HFFc6 (cell line): ENCODE measurements at regions not wholly inside any gene's neighbourhood (a gene's known extent, or its start where the extent isn't known, plus 50 kb on each side); places are given as distances from the start of the nearest gene placed in this dataset.
"Not testable (repeated sequence)": the region's sequence is repeated elsewhere in the genome, so short reads cannot be mapped to it uniquely, and the experiment has no call there.

Experiments
- DNase-seq: peaks from one replicate; pipeline ENCODE4 v3.0.0-alpha.2; 2018
- H3K27ac Mint-ChIP-seq: 2 replicates; pipeline ENCODE4 v1.8.0; 2020; ENCODE audit warnings: mild to moderate bottlenecking, mixed read lengths
- H3K27me3 Mint-ChIP-seq: 2 replicates; pipeline ENCODE4 v1.8.0; 2021; ENCODE audit warnings: mild to moderate bottlenecking, moderate library complexity, mixed read lengths; ENCODE audit not compliant: insufficient read depth
- H3K36me3 Mint-ChIP-seq: 2 replicates; pipeline ENCODE4 v1.8.0; 2021; ENCODE audit warnings: low read depth, mixed read lengths
- H3K4me1 Mint-ChIP-seq: 2 replicates; pipeline ENCODE4 v1.8.0; 2020; ENCODE audit warnings: low read depth, mixed read lengths
- H3K4me3 Mint-ChIP-seq: 2 replicates; pipeline ENCODE4 v1.8.0; 2020; ENCODE audit warnings: mild to moderate bottlenecking, moderate library complexity, mixed read lengths
- H3K9me3 Mint-ChIP-seq: 2 replicates; pipeline ENCODE4 v1.8.0; 2020; ENCODE audit warnings: mild to moderate bottlenecking, mixed read lengths
- CTCF ChIP-seq: fragments of 200-600 bp; sonication (generic); IDR thresholded peaks from 2 replicates; pipeline ENCODE4 v1.5.0; 2021; ENCODE audit warnings: antibody characterized with exemption, mild to moderate bottlenecking

- peaks cover 47% of the 10 kb centered on the region for H3K9me3 Mint-ChIP-seq
- H3K4me3 Mint-ChIP-seq: no peak overlapping the region
- no peaks in the 10 kb centered on the region; the same call in 1 of the 2 replicates for H3K36me3 Mint-ChIP-seq
- H3K27me3 Mint-ChIP-seq: no peaks in the 10 kb centered on the region
- no peak for DNase-seq
- H3K4me1 Mint-ChIP-seq: no peaks in the 10 kb centered on the region
- TF ChIP-seq CTCF: no peak
- H3K27ac Mint-ChIP-seq: no peak overlapping the region
These were observed 769.3 kb downstream of the NOVA1 start for GRCh38 chr14:25828562-25828961.

- H3K4me3 Mint-ChIP-seq: no peak overlapping the region
- peaks cover 48% of the 10 kb centered on the region for H3K9me3 Mint-ChIP-seq
- DNase-seq: no peak
- no peak overlapping the region for H3K27ac Mint-ChIP-seq
- H3K27me3 Mint-ChIP-seq: no peaks in the 10 kb centered on the region
- no peak for TF ChIP-seq CTCF
- H3K4me1 Mint-ChIP-seq: no peaks in the 10 kb centered on the region
- H3K36me3 Mint-ChIP-seq: no peaks in the 10 kb centered on the region; the same call in 1 of the 2 replicates
These were observed 771.7 kb downstream of the NOVA1 start for GRCh38 chr14:25826105-25826504.

GRCh38 chr14:25820368-25820767 is 770.4 kb upstream of the STXBP6 start:
- Mint-ChIP-seq H3K4me1 (no peaks in the 10 kb centered on the region), H3K4me3 (no peak overlapping the region), H3K27ac (no peak overlapping the region), H3K36me3 (no peaks in the 10 kb centered on the region), H3K9me3 (peaks cover 54% of the 10 kb centered on the region), H3K27me3 (peaks cover 2% of the 10 kb centered on the region; the same call in 1 of the 2 replicates)
- no peak for DNase-seq
- TF ChIP-seq CTCF: no peak

GRCh38 chr14:25814622-25815021 is 764.7 kb upstream of the STXBP6 start:
- not testable (repeated sequence) for H3K4me1 Mint-ChIP-seq, H3K36me3 Mint-ChIP-seq, H3K27ac Mint-ChIP-seq, DNase-seq, H3K27me3 Mint-ChIP-seq, H3K4me3 Mint-ChIP-seq
- H3K9me3 Mint-ChIP-seq: peaks cover 67% of the 10 kb centered on the region

GRCh38 chr14:25803386-25804018 is 753.6 kb upstream of the STXBP6 start:
- no peak for DNase-seq
- H3K9me3 Mint-ChIP-seq: peaks cover 64% of the 10 kb centered on the region
- H3K36me3 Mint-ChIP-seq: no peaks in the 10 kb centered on the region
- no peak overlapping the region for H3K4me3 Mint-ChIP-seq
- no peaks in the 10 kb centered on the region for H3K27me3 Mint-ChIP-seq
- no peak for TF ChIP-seq CTCF
- H3K27ac Mint-ChIP-seq: no peak overlapping the region
- H3K4me1 Mint-ChIP-seq: no peaks in the 10 kb centered on the region

GRCh38 chr14:25800841-25801240 is 750.9 kb upstream of the STXBP6 start:
- Mint-ChIP-seq H3K27ac (no peak overlapping the region), H3K4me3 (no peak overlapping the region), H3K9me3 (peaks cover 68% of the 10 kb centered on the region), H3K36me3 (no peaks in the 10 kb centered on the region), H3K4me1 (no peaks in the 10 kb centered on the region), H3K27me3 (no peaks in the 10 kb centered on the region; the same call in 1 of the 2 replicates)
- no peak for TF ChIP-seq CTCF
- DNase-seq: no peak
